ENCODE measurements at regions not wholly inside any gene's neighbourhood (a gene's known extent, or its start where the extent isn't known, plus 50 kb on each side); places are given as distances from the start of the nearest gene placed in this dataset.

DNA sequence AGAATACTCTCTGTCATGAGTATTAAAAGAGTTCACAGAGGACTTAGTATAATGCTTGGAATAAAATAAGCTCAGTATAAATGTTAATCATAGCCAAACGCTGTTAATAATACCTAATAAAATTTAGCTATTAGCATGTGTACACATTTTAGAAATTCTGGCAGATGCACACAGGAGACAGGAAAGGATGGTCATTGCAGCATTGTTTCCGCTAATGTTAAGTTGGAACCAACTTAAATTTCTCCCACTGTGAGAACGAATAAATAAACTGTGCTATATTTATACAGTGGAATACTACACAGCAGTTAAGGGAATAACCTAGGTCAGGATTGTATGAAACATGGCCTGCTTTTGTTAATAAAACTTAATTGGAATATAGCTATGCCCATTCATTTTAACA is 370.4 kb upstream of the TGFBR2 start:
- TF ChIP-seq, protein P1, sequence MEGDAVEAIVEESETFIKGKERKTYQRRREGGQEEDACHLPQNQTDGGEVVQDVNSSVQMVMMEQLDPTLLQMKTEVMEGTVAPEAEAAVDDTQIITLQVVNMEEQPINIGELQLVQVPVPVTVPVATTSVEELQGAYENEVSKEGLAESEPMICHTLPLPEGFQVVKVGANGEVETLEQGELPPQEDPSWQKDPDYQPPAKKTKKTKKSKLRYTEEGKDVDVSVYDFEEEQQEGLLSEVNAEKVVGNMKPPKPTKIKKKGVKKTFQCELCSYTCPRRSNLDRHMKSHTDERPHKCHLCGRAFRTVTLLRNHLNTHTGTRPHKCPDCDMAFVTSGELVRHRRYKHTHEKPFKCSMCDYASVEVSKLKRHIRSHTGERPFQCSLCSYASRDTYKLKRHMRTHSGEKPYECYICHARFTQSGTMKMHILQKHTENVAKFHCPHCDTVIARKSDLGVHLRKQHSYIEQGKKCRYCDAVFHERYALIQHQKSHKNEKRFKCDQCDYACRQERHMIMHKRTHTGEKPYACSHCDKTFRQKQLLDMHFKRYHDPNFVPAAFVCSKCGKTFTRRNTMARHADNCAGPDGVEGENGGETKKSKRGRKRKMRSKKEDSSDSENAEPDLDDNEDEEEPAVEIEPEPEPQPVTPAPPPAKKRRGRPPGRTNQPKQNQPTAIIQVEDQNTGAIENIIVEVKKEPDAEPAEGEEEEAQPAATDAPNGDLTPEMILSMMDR (conservative IDR thresholded peaks at IDR 0.05), result no peak
- H3K27me3 Mint-ChIP-seq (ENCODE audit: low read depth), result no peaks in the 10 kb centered on the region
- H3K4me3 Mint-ChIP-seq, result no peak overlapping the region
- peaks cover 13% of the 10 kb centered on the region for H3K9me3 Mint-ChIP-seq
- no peaks in the 10 kb centered on the region for H3K4me1 Mint-ChIP-seq
- no peak for DNase-seq (ENCODE audit: low read depth, low spot score)
- H3K27ac Mint-ChIP-seq (ENCODE audit: unreplicated experiment), result no peak overlapping the region
- H3K36me3 Mint-ChIP-seq (ENCODE audit: low read depth), result peaks cover 4% of the 10 kb centered on the region

DNA sequence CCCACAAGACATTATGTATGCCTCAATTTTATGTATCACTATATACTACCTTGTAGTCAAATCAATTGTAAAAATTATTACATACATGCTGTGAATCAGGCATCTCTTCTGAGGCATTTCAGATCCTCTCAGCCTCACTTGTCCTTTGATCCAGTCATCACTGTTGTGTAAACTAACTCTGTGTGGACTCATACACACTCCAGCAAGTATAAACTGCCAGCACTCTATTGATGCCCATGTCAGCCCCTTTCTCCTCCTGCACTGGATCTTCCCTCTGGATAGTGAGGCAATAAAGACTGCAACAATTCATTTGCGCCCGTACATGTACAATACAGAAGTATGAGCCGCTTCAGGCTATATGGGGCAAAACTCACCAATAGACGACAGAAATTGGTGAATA is 364.7 kb upstream of the TGFBR2 start:
- H3K4me3 Mint-ChIP-seq, result no peak overlapping the region
- no peak for DNase-seq (ENCODE audit: low read depth, low spot score)
- peaks cover 13% of the 10 kb centered on the region for H3K9me3 Mint-ChIP-seq
- no peak overlapping the region for H3K27ac Mint-ChIP-seq (ENCODE audit: unreplicated experiment)
- peaks cover 10% of the 10 kb centered on the region for H3K4me1 Mint-ChIP-seq
- H3K36me3 Mint-ChIP-seq (ENCODE audit: low read depth), result peaks cover 4% of the 10 kb centered on the region
- no peaks in the 10 kb centered on the region for H3K27me3 Mint-ChIP-seq (ENCODE audit: low read depth)
- TF ChIP-seq, protein P1 (conservative IDR thresholded peaks at IDR 0.05), result no peak

DNA sequence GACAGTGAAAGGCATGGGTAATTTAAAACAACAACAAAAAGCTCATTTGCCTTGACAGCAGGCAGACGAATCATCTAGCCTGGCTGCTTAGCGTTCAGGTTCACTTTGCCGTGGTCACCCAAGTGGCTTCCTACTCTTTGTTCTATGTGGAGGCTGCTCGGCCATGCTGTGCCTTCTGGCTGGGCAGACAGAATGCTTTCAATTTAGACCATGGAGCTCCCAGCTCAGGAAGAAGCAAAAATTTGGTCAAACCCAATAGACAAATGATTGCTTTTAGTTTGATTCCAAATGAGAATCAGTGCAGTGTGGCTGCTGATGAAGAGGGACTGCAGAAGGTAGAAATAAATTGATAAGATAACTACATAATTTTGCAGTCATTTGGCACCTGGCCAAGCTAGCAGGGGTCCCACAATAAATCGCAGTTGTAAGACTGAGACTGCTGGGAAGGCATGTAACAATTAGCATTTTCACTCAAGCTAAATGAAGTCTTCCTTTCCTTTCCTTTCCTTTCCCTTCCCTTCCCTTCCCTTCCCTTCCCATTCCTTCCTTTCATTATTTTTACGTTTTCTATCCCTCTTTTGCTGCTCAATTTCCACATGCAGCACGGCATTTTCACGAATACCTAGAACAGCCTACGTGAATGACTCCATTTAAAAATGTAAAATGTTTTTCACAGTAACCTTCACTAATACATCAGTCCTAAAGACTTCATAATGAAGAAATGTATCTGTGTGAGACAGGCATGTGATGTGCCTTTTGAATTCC is 360.4 kb upstream of the TGFBR2 start:
- Mint-ChIP-seq H3K4me3 (no peak overlapping the region), H3K9me3 (no peaks in the 10 kb centered on the region), H3K36me3 (ENCODE audit: low read depth) (no peaks in the 10 kb centered on the region), H3K27me3 (ENCODE audit: low read depth) (no peaks in the 10 kb centered on the region), H3K27ac (ENCODE audit: unreplicated experiment) (no peak overlapping the region), H3K4me1 (peaks cover 10% of the 10 kb centered on the region)
- TF ChIP-seq, protein P1 (conservative IDR thresholded peaks at IDR 0.05), result no peak
- peak; percentile 2 for DNase-seq (ENCODE audit: low read depth, low spot score)

DNA sequence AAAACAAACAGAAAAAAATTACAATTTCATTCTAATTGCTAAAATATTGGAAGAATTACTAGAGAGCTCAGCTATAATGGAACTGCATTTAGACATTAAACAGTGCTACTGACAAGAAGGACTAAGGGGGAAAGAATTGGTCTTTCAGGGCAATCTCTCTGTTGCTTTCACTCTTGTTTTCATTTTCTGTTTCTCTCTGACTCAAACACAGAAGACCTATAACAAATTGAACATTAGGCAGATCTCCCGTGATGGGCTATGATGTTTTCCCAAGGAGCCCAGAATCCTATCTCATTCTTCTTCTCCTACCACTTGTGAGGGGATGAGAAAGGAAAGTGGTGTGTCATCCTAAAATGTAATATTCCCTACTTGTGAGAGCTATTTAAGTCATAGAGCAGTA is 358.0 kb upstream of the TGFBR2 start:
- Mint-ChIP-seq H3K36me3 (ENCODE audit: low read depth) (peaks cover 2% of the 10 kb centered on the region), H3K9me3 (peaks cover 5% of the 10 kb centered on the region), H3K27me3 (ENCODE audit: low read depth) (no peaks in the 10 kb centered on the region), H3K27ac (ENCODE audit: unreplicated experiment) (no peak overlapping the region), H3K4me1 (peaks cover 10% of the 10 kb centered on the region), H3K4me3 (no peak overlapping the region)
- TF ChIP-seq, protein P1 (conservative IDR thresholded peaks at IDR 0.05), result no peak
- no peak for DNase-seq (ENCODE audit: low read depth, low spot score)

DNA sequence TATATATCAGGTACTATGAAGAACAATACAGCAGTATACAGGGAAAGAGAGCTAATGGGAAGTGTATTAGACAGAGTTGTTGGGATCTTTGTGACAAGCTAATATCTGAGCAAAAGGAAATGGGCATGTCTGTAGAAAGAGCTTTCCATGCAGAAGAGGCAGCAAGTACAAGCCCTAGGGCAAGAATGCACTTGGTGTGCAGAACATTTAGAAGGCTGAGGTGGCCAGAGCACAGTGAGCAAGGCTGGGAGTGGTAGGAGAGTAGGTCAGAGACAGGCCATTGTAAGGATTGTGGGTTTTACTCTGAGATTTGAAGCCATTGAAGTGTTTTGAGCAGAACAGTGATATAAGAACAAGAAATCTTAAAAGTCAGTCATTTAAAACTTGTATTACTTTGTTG is 353.9 kb upstream of the TGFBR2 start:
- no peaks in the 10 kb centered on the region for H3K27me3 Mint-ChIP-seq (ENCODE audit: low read depth)
- no peak overlapping the region for H3K4me3 Mint-ChIP-seq
- H3K9me3 Mint-ChIP-seq, result peaks cover 5% of the 10 kb centered on the region
- DNase-seq (ENCODE audit: low read depth, low spot score), result no peak
- H3K27ac Mint-ChIP-seq (ENCODE audit: unreplicated experiment), result no peak overlapping the region
- peaks cover 2% of the 10 kb centered on the region for H3K36me3 Mint-ChIP-seq (ENCODE audit: low read depth)
- TF ChIP-seq, protein P1 (conservative IDR thresholded peaks at IDR 0.05), result no peak
- no peaks in the 10 kb centered on the region for H3K4me1 Mint-ChIP-seq
